SK-N-MC (cell line): ENCODE measurements at regions not wholly inside any gene's neighbourhood (a gene's known extent, or its start where the extent isn't known, plus 50 kb on each side); places are given as distances from the start of the nearest gene placed in this dataset.
A peak's percentile ranks its signal among the peaks of the same experiment; 100 is the strongest.
"Not testable (repeated sequence)": the region's sequence is repeated elsewhere in the genome, so short reads cannot be mapped to it uniquely, and the experiment has no call there.

Experiments
- DNase-seq: peaks from one replicate; pipeline ENCODE4 v3.0.0-alpha.2; 2011; ENCODE audit warnings: low read depth, low spot score
- H3K27ac ChIP-seq: fragments of 200-600 bp; sonication (generic); 2 replicates; pipeline ENCODE4 v1.5.1; 2016; ENCODE audit warnings: mixed run types
- H3K36me3 ChIP-seq: fragments of 200-600 bp; sonication (generic); 2 replicates; pipeline ENCODE4 v1.6.1; 2017; ENCODE audit warnings: antibody characterized with exemption, low read length, mixed read lengths; ENCODE audit not compliant: insufficient read depth
- H3K4me3 ChIP-seq: fragments of 200-600 bp; sonication (generic); 2 replicates; pipeline ENCODE4 v1.5.1; 2016
- H3K9ac ChIP-seq: fragments of 200-600 bp; sonication (generic); 2 replicates; pipeline ENCODE4 v1.8.0; 2017; ENCODE audit warnings: mixed run types, mixed read lengths; ENCODE audit not compliant: insufficient read length
- H3K9me3 ChIP-seq: fragments of 200-600 bp; sonication (generic); 2 replicates; pipeline ENCODE4 v1.6.1; 2017; ENCODE audit warnings: low read depth, mild to moderate bottlenecking, antibody characterized with exemption, low read length, moderate library complexity, mixed read lengths
- EZH2 ChIP-seq: fragments of 200-600 bp; sonication (generic); IDR thresholded peaks from one replicate; pipeline ENCODE4 v1.6.1; 2017; ENCODE audit warnings: antibody characterized with exemption
- FOXP2 ChIP-seq: optimal IDR thresholded peaks from 2 replicates; pipeline ENCODE3; 2011; ENCODE audit warnings: mild to moderate bottlenecking, moderate library complexity; ENCODE audit not compliant: insufficient read depth; ENCODE audit errors: extremely low read length, control extremely low read depth
- POLR2AphosphoS5 ChIP-seq: IDR thresholded peaks from 2 replicates; pipeline ENCODE4 v1.6.1; 2012; ENCODE audit warnings: mild to moderate bottlenecking, low read depth, low read length, borderline replicate concordance

- Histone ChIP-seq H3K36me3 (no peaks in the 10 kb centered on the region), H3K9ac (no peak overlapping the region), H3K4me3 (no peak overlapping the region), H3K9me3 (no peaks in the 10 kb centered on the region), H3K27ac (no peak overlapping the region)
- TF ChIP-seq POLR2AphosphoS5, result no peak
- no peak for TF ChIP-seq FOXP2
- DNase-seq, result no peak
Measured at GRCh38 chr13:59320021-59320420, 843.7 kb downstream of the DIAPH3 start.

GRCh38 chr13:59324401-59324800, 839.3 kb downstream of the DIAPH3 start:
- not testable (repeated sequence) for H3K36me3 ChIP-seq, H3K9me3 ChIP-seq, H3K9ac ChIP-seq, H3K4me3 ChIP-seq, DNase-seq, H3K27ac ChIP-seq

- no peak for TF ChIP-seq EZH2
- no peak for TF ChIP-seq FOXP2
- TF ChIP-seq POLR2AphosphoS5, result no peak
- no peak overlapping the region for H3K4me3 ChIP-seq
- H3K36me3 ChIP-seq, result no peaks in the 10 kb centered on the region
- no peak overlapping the region for H3K9ac ChIP-seq
- no peaks in the 10 kb centered on the region for H3K9me3 ChIP-seq
- no peak for DNase-seq
- no peak overlapping the region for H3K27ac ChIP-seq
Measured at GRCh38 chr13:59326717-59327116, 837.0 kb downstream of the DIAPH3 start.

GRCh38 chr13:59330764-59331163, 833.0 kb downstream of the DIAPH3 start:
- Histone ChIP-seq H3K27ac (peak overlapping the region; percentile 45; the same call in 1 of the 2 replicates), H3K36me3 (no peaks in the 10 kb centered on the region), H3K9ac (no peak overlapping the region), H3K9me3 (no peaks in the 10 kb centered on the region), H3K4me3 (no peak overlapping the region)
- TF ChIP-seq FOXP2 (no peak), POLR2AphosphoS5 (no peak), EZH2 (no peak)
- no peak for DNase-seq

- Histone ChIP-seq H3K27ac (no peak overlapping the region), H3K9me3 (no peaks in the 10 kb centered on the region), H3K36me3 (no peaks in the 10 kb centered on the region), H3K4me3 (no peak overlapping the region), H3K9ac (no peak overlapping the region)
- no peak for DNase-seq
- no peak for TF ChIP-seq POLR2AphosphoS5
- no peak for TF ChIP-seq EZH2
- TF ChIP-seq FOXP2, result no peak
Measured at GRCh38 chr13:59332966-59333365, 830.8 kb downstream of the DIAPH3 start.

- H3K36me3 ChIP-seq, result no peaks in the 10 kb centered on the region
- H3K4me3 ChIP-seq, result peak overlapping the region; percentile 21; the same call in 1 of the 2 replicates
- no peak overlapping the region for H3K9ac ChIP-seq
- H3K27ac ChIP-seq, result peak overlapping the region; percentile 68
- TF ChIP-seq FOXP2 (no peak), POLR2AphosphoS5 (no peak), EZH2 (no peak)
- peak; percentile 30 for DNase-seq
- no peaks in the 10 kb centered on the region for H3K9me3 ChIP-seq
Measured at GRCh38 chr13:59337070-59337469, 826.7 kb downstream of the DIAPH3 start.

- TF ChIP-seq FOXP2 (no peak), EZH2 (no peak), POLR2AphosphoS5 (no peak)
- DNase-seq, result no peak
- H3K9ac ChIP-seq, result no peak overlapping the region
- no peak overlapping the region for H3K27ac ChIP-seq
- no peaks in the 10 kb centered on the region for H3K9me3 ChIP-seq
- H3K4me3 ChIP-seq, result no peak overlapping the region
- no peaks in the 10 kb centered on the region for H3K36me3 ChIP-seq
Measured at GRCh38 chr13:59340151-59340550, 823.6 kb downstream of the DIAPH3 start.

GRCh38 chr13:59340581-59340980, 823.1 kb downstream of the DIAPH3 start:
- no peak for DNase-seq
- Histone ChIP-seq H3K27ac (no peak overlapping the region), H3K9ac (no peak overlapping the region), H3K36me3 (no peaks in the 10 kb centered on the region), H3K9me3 (no peaks in the 10 kb centered on the region), H3K4me3 (no peak overlapping the region)
- TF ChIP-seq FOXP2, result no peak
- no peak for TF ChIP-seq EZH2
- TF ChIP-seq POLR2AphosphoS5, result no peak

GRCh38 chr13:59342400-59342799, 821.3 kb downstream of the DIAPH3 start:
- no peak overlapping the region for H3K9ac ChIP-seq
- no peaks in the 10 kb centered on the region for H3K36me3 ChIP-seq
- no peak overlapping the region for H3K27ac ChIP-seq
- H3K4me3 ChIP-seq, result no peak overlapping the region
- H3K9me3 ChIP-seq, result no peaks in the 10 kb centered on the region
- no peak for TF ChIP-seq FOXP2
- DNase-seq, result no peak

GRCh38 chr13:59343132-59343531, 820.6 kb downstream of the DIAPH3 start:
- Histone ChIP-seq H3K9me3 (no peaks in the 10 kb centered on the region), H3K9ac (no peak overlapping the region), H3K4me3 (no peak overlapping the region), H3K36me3 (no peaks in the 10 kb centered on the region), H3K27ac (no peak overlapping the region)
- TF ChIP-seq FOXP2 (no peak), EZH2 (no peak), POLR2AphosphoS5 (no peak)
- DNase-seq, result no peak
